LNCAP (cell line): ENCODE measurements at regions not wholly inside any gene's neighbourhood (a gene's known extent, or its start where the extent isn't known, plus 50 kb on each side); places are given as distances from the start of the nearest gene placed in this dataset.

Experiments
- CTCF ChIP-seq: fragments of 450-650 bp; IDR thresholded peaks from 2 replicates; pipeline ENCODE4 v1.5.1; 2017; ENCODE audit warnings: mild to moderate bottlenecking

DNA sequence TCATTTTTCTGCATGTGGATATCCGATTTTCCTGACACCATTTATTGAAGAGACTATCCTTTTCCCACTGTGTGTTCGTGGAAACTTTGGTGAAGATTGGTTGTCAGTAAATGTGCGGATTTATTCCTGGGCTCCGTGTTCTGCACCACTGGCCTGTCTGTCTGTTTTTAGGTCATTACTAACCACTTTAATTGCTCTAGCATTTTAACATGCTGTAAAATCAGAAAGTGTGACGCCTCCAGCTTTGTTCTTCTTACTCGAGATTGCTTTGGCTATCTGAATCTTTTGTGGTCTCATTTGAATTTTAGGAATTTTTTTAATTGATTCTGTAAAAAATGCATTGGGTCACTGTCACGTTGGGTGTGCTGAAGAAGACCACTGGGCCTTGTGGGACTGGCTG, 1458.7 kb downstream of the AACS start:
- TF ChIP-seq CTCF = no peak

DNA sequence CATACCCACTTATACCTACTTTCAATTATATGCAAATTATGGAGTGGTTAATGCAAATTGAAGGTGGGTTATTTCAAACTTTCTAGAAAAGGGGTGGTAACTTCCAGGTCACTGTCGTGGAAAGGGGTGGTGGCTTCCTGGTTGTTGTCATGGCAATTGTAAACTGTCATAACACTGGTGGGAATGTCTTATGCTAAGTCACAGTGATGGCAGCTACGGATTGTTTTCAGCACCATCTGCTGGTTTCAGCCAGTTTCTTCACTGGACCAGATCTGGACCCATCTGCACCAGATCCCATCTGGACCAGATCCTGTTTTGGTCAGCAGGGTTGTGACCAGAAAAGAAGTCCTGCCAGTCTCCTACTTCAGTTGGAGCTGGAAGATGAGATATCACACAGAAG, 1469.3 kb downstream of the AACS start:
- TF ChIP-seq CTCF = no peak

GRCh38 chr12:126534942-126535341, 1469.7 kb downstream of the AACS start:
- TF ChIP-seq CTCF = no peak

DNA sequence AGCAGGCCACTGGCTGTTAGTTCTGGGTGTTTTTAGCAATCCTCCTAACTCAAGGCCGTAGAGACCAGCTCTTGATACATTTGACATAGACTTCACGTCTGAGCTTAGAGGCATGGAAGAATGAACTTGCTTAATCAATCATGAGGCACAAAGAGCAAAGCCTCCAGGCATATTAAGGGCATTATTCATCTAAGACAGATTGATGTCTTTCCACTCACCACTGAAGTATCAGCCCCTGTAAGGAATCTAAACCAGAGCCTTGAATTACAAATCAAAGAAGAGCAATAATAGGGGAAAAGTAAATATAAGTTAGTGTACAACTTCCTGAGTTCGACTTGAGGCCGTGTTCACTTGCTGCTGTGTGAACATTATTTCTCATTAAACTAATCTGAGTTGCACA, 1470.7 kb downstream of the AACS start:
- no peak for TF ChIP-seq CTCF

GRCh38 chr12:126537961-126538530, 1472.8 kb downstream of the AACS start:
- no peak for TF ChIP-seq CTCF

DNA sequence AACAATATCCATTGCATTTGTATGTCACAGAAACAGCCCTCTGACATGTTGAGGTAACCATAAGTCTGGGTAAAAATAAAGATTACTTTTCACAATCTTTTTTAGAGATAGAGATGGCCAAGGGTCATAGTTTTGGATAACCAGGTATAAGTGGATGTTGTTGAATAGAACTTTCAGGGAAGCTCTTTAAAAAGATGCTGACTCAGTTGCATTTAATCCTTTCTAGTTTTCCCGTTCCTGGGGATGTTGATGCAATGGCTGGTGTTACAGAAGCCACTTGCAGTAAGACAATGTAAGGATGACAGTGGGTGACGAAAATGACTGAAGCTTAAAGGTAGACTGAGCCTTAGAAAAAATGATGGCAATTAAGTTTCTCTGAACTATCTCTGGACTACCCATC, 1473.7 kb downstream of the AACS start:
- TF ChIP-seq CTCF = no peak

DNA sequence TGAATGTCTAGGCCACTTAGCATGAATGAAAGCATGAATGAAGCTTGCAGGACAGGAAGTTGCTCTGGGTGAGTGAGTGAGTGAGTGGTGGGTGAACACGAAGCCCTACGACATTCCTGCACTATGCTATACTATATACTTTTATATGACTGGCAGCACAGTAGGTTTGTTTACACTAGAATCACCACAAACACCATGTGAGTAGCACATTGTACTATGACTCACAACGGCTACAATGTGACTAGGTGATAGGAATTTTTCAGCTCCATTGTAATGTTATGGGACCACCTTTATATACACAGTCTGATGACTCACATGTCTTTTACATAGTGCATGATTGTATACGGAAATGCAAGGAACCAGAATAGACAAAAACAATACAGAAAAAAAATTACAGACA, 1480.2 kb downstream of the AACS start:
- TF ChIP-seq CTCF = no peak

DNA sequence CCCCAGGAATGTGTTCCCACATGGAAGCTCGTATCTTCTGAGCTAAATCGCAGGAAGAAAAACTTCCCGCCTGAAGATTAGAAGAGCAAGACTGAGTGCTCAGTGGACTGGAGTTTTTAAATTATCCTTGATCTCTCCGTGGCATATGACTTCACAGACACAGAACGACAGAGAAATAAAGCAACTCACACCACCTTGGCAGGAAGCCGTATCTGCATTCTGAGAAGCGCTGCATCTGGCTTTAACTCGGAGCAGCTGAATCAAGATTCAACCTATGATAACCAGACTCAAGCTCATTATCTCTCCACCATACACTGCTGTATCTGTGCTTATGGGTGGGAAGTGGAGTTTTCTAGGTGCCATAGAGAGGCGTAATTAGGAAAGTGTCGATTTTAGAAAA, 1482.7 kb downstream of the AACS start:
- no peak for TF ChIP-seq CTCF
